GM18507 (cell line): ENCODE measurements at regions not wholly inside any gene's neighbourhood (a gene's known extent, or its start where the extent isn't known, plus 50 kb on each side); places are given as distances from the start of the nearest gene placed in this dataset.
"Not testable (repeated sequence)": the region's sequence is repeated elsewhere in the genome, so short reads cannot be mapped to it uniquely, and the experiment has no call there.

ENCODE experiments used
- DNase-seq: peaks from one replicate; pipeline ENCODE4 v3.0.0; 2011; ENCODE audit warnings: low read depth; ENCODE audit not compliant: insufficient read length; ENCODE audit errors: extremely low spot score
- FAIRE-seq: peaks from 2 replicates; lab custom pipeline; 2011; peaks lifted over from hg19 to GRCh38; lab: Jason Lieb, UNC

DNA sequence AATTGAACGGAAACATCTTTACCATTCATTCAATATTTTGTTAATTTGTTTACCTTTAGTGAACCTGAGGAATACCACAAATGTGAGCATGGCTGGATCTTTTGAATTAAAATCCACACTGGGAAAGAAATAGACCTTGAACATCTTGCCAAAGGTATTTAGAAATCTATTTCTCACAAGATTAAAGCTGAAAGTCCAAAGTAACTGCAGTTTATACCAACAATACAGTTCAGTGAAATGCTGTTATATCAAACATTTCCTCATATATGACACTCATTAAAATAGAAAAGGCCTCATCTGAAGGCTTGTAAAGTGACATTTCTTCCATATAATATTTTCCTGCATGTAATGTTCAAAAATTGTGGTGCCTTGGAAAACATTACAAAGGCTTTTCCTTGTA lies 166.5 kb upstream of the HAND2 start:
- FAIRE-seq (no peak), DNase-seq (no peak)

GRCh38 chr4:173696011-173696410 lies 166.0 kb upstream of the HAND2 start:
- no peak for FAIRE-seq

DNA sequence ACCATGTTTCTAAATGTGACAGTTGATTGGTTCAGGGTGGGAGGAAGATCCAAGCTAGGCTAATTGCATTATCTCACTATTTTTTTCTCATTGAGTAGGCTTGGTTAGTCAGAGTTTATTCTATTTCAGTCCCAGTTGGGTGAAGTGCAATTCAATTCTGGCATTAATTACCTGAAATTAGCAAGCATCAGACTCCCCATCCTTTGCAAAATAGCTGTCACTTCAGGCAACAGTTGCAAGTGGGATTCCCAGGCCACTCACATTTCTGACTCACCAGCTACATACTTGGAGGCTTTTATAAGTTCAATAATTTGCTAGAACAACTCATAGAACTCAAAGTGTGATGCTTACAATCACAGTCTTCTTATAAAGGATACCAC lies 155.8 kb upstream of the HAND2 start:
- FAIRE-seq (no peak), DNase-seq (no peak)

More at GRCh38 chr4:173696011-173696410, 166.0 kb upstream of the HAND2 start:
- DNase-seq: no peak

- no peak for FAIRE-seq
- DNase-seq: no peak
These were observed 155.3 kb upstream of the HAND2 start for GRCh38 chr4:173685165-173685830.

- FAIRE-seq: no peak
These were observed 154.2 kb upstream of the HAND2 start for GRCh38 chr4:173684223-173684622.

GRCh38 chr4:173682609-173683008 lies 152.6 kb upstream of the HAND2 start:
- FAIRE-seq: no peak
- no peak for DNase-seq

More at GRCh38 chr4:173684223-173684622, 154.2 kb upstream of the HAND2 start:
- DNase-seq: no peak

GRCh38 chr4:173680278-173680677 lies 150.2 kb upstream of the HAND2 start:
- no peak for DNase-seq
- FAIRE-seq: no peak

- FAIRE-seq (no peak), DNase-seq (no peak)
These were observed 145.4 kb upstream of the HAND2 start for GRCh38 chr4:173675446-173675845.

DNA sequence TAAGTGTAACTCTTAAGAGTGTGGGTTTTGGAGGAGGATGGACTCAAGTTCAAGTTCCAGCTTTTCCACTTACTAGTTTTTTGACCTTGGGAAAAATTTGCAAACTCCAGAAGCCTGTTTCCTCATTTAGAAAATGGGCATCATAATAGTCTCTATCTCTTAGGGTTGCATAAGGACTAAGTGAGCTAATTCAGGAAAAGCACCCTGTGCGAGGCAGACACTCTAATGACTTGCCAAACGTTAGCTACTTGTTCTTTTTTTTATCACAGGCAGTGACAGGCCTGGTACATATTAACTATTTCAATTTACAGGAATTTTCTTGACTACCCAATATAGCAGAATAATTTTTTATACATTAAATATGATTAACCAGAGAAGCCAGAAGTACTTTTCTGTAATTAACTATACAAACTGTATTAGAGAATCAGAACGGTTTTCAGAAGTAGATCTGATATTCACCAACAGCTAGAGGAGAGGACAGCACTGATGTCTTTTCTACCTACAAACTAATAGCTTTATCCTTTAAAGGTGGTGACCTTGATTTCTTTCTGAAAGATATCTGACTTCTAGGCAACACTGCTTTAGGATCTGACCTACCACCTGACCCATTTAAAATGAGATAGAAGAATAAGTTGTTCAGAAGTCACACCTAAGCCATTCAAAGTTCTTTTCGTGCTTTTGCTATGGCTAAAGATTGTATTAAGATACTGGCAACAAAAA lies 139.6 kb upstream of the HAND2 start:
- no peak for FAIRE-seq

DNA sequence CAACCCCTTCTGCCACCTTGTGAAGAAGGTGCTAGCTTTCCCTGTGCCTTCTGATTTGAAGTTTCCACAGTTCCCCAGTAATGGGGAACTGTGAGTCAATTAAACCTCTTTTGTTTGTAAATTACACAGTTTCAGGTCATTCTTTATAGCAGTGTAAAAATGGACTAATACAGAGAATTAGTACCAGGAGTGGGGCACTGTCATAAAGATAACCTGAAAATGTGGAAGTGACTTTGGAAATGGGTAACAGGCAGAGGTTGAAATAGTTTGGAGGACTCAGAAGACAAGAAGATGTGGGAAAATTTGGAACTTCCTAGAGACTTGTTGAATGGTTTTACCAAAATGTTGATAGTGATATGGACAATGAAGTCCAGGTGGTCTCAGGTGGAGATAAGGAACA lies 131.0 kb upstream of the HAND2 start:
- no peak for DNase-seq

More for the DNA sequence above, 139.6 kb upstream of the HAND2 start:
- no peak for DNase-seq

DNA sequence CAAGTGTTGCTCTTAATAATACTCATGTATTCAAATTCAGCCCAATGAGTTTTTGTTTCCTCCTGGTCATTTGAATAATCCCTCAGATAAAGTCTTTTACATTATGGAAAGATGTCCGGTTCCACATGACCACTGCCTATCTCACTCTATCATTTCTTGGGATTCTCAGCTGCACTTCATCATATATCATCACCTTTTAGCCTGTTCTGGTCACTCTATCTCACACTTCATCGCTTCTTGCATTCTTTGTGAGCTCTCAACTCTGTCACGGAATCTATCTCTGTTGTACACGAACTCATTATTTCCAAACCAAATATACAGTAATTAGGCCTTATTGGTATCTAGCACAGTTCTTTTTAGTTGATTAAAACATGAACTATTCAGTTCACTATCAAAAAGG lies 126.9 kb upstream of the HAND2 start:
- DNase-seq (no peak), FAIRE-seq (no peak)

More for the DNA sequence above, 131.0 kb upstream of the HAND2 start:
- FAIRE-seq: no peak

GRCh38 chr4:173652283-173652931 lies 122.4 kb upstream of the HAND2 start:
- DNase-seq (no peak), FAIRE-seq (no peak)

DNA sequence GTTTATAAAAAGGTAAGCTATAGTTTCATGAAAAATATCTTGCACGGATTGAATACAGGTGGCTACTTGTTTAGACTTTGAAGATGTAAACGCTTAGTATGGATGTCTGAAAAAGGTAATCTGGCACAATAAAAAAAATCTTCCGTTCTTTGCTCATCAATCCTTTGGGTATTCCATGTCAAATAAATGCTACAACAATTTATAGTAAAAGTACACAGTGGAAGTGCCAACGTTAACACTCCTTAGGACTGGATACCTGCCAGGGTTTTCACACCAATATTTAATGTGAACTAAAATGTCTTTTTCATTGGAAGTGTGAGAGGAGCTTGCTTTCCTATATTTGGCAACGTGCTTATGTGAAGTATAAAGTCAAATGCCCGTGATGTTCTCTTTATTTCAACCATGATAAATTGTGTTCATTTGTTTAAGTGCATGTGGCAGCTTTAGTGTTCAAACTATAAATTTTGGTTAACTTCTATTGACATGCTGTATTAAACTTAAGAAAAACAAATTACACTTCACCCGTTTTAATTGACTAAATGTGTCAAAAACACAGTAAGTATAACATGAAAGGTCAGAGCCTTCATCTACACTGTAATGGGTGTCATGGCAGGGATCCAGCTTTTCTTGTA lies 121.7 kb upstream of the HAND2 start:
- DNase-seq (no peak), FAIRE-seq (no peak)

DNA sequence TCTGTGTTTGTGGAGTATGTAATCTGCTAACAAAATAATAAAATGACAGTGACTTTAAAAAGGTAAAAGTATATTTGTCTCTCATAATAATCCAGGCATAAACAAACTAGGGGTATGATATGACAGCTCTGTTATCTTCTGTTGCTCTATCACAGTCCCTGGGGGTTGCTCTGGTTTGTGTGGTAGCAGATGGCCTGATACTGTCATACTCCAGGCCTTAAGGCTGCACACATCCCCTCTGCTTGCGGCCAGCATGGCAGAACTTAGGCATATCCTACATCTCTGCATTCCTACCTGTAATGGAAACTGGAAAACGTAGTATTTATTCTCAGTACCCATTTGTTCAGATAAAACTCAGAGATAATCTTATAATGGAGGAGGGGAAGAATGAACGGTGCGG lies 117.9 kb upstream of the HAND2 start:
- no peak for FAIRE-seq

DNA sequence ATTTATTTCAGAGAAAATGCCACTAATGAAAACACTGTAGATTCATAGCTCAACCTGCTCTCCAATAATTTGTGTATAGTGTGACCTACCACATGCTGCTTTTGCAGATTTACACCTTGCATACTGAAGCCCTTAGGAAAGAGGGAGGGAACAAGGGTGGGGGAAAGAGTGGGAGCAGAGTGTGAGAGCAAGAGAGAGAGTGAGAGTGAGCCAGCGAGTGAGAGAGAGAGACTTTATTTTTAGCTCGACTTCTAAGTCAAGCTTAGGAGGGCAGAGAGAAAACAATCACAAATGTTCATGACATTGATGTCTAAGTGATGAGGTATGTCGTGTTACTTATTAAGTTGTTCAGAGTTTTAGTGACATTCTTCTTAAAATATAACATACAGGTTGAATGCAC lies 112.5 kb upstream of the HAND2 start:
- no peak for DNase-seq
- no peak for FAIRE-seq

More for the DNA sequence above, 117.9 kb upstream of the HAND2 start:
- DNase-seq: no peak

GRCh38 chr4:173635395-173635794 lies 105.4 kb upstream of the HAND2 start:
- no peak for DNase-seq
- no peak for FAIRE-seq

- FAIRE-seq (no peak), DNase-seq (no peak)
These were observed 96.2 kb upstream of the HAND2 start for GRCh38 chr4:173626277-173626676.

DNA sequence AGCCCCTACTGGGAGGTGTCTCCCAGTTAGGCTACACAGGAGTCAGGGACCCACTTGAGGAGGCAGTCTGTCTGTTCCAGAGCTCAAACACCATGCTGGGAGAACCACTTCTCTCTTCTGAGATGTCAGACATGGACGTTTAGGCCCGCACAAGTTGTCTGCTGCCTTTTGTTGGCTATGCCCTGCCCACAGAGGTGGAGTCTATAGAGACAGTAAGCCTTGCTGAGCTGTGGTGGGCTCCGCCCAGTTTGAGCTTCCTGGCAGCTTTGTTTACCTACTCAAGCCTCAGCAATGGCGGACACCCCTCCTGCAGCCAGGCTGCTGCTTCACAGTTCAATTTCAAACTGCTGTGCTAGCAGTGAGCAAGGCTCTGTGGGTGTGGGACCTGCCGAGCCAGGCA lies 88.6 kb upstream of the HAND2 start:
- DNase-seq, FAIRE-seq: not testable (repeated sequence)

GRCh38 chr4:173609158-173609557 lies 79.1 kb upstream of the HAND2 start:
- no peak for DNase-seq
- FAIRE-seq: no peak

DNA sequence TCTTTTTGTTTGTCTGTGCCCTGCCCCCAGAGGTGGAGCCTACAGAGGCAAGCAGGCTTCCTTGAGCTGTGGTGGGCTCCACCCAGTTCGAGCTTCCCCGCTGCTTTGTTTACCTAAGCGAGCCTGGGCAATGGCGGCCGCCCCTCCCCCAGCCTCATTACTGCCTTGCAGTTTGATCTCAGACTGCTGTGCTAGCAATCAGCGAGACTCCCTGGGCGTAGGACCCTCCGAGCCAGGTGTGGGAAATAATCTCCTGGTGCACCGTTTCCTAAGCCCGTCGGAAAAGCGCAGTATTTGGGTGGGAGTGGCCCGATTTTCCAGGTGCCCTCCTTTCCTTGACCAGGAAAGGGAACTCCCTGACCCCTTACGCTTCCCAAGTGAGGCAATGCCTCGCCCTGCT lies 78.6 kb upstream of the HAND2 start:
- not testable (repeated sequence) for FAIRE-seq, DNase-seq
